RPMI7951 (cell line): ENCODE measurements at regions not wholly inside any gene's neighbourhood (a gene's known extent, or its start where the extent isn't known, plus 50 kb on each side); places are given as distances from the start of the nearest gene placed in this dataset.
"Not testable (repeated sequence)": the region's sequence is repeated elsewhere in the genome, so short reads cannot be mapped to it uniquely, and the experiment has no call there.

Experiments used
- DNase-seq: peaks from one replicate; pipeline ENCODE4 v3.0.0-alpha.2; 2012; ENCODE audit warnings: low read depth

GRCh38 chr14:104398656-104399055 lies 180.9 kb upstream of the C14orf180 start:
- no peak for DNase-seq

GRCh38 chr14:104399432-104400155 lies 180.0 kb upstream of the C14orf180 start:
- no peak for DNase-seq

- DNase-seq, result no peak
Measured at GRCh38 chr14:104400355-104400754, 179.2 kb upstream of the C14orf180 start.

- DNase-seq, result no peak
Measured at GRCh38 chr14:104401785-104402184, 177.8 kb upstream of the C14orf180 start.

GRCh38 chr14:104402303-104402702 lies 177.3 kb upstream of the C14orf180 start:
- DNase-seq, result not testable (repeated sequence)

GRCh38 chr14:104403421-104404220 lies 175.9 kb upstream of the C14orf180 start:
- DNase-seq, result no peak

- DNase-seq, result no peak
Measured at GRCh38 chr14:104404922-104405321, 174.6 kb upstream of the C14orf180 start.

- no peak for DNase-seq
Measured at GRCh38 chr14:104405360-104406226, 174.0 kb upstream of the C14orf180 start.

- no peak for DNase-seq
Measured at GRCh38 chr14:104406831-104407230, 172.7 kb upstream of the C14orf180 start.

GRCh38 chr14:104416383-104416782 lies 163.2 kb upstream of the C14orf180 start:
- DNase-seq, result no peak

GRCh38 chr14:104419865-104420505 lies 159.6 kb upstream of the C14orf180 start:
- DNase-seq, result no peak

- not testable (repeated sequence) for DNase-seq
Measured at GRCh38 chr14:104420523-104420922, 159.0 kb upstream of the C14orf180 start.

- no peak for DNase-seq
Measured at GRCh38 chr14:104420990-104421389, 158.6 kb upstream of the C14orf180 start.

GRCh38 chr14:104421401-104421821 lies 158.2 kb upstream of the C14orf180 start:
- no peak for DNase-seq

GRCh38 chr14:104421892-104422828 lies 157.4 kb upstream of the C14orf180 start:
- no peak for DNase-seq

- no peak for DNase-seq
Measured at GRCh38 chr14:104422837-104423681, 156.5 kb upstream of the C14orf180 start.

- no peak for DNase-seq
Measured at GRCh38 chr14:104423701-104424405, 155.7 kb upstream of the C14orf180 start.

- no peak for DNase-seq
Measured at GRCh38 chr14:104424406-104425072, 155.0 kb upstream of the C14orf180 start.
